ENCODE measurements at regions not wholly inside any gene's neighbourhood (a gene's known extent, or its start where the extent isn't known, plus 50 kb on each side); places are given as distances from the start of the nearest gene placed in this dataset.

DNA sequence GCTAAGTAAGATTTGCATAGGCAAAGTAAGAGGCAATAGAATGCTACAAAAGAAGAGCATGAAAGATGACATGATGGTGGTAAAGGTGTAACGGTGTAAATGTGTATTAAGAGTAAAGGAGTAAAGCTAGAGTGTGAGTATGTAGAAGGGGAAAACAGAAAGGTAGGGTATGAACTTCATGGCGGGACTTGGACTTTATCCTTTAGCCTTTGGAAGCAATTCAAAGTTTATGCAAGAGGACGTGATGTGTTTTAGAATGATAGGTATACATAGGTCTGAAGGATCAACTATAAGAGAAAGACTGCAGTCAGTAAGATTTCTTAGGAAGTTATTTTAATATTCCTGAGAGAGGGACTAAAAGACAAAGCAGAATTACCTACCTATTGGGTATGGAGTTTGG, 358.0 kb upstream of the FAT3 start:
- TF ChIP-seq, protein P1, sequence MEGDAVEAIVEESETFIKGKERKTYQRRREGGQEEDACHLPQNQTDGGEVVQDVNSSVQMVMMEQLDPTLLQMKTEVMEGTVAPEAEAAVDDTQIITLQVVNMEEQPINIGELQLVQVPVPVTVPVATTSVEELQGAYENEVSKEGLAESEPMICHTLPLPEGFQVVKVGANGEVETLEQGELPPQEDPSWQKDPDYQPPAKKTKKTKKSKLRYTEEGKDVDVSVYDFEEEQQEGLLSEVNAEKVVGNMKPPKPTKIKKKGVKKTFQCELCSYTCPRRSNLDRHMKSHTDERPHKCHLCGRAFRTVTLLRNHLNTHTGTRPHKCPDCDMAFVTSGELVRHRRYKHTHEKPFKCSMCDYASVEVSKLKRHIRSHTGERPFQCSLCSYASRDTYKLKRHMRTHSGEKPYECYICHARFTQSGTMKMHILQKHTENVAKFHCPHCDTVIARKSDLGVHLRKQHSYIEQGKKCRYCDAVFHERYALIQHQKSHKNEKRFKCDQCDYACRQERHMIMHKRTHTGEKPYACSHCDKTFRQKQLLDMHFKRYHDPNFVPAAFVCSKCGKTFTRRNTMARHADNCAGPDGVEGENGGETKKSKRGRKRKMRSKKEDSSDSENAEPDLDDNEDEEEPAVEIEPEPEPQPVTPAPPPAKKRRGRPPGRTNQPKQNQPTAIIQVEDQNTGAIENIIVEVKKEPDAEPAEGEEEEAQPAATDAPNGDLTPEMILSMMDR (IDR thresholded peaks at IDR 0.05; ENCODE audit: low read depth, low read length): no peak
- no peak for TF ChIP-seq EZH2phosphoT487 (IDR thresholded peaks at IDR 0.05; ENCODE audit: low read depth)
